ENCODE measurements at regions not wholly inside any gene's neighbourhood (a gene's known extent, or its start where the extent isn't known, plus 50 kb on each side); places are given as distances from the start of the nearest gene placed in this dataset.

DNA sequence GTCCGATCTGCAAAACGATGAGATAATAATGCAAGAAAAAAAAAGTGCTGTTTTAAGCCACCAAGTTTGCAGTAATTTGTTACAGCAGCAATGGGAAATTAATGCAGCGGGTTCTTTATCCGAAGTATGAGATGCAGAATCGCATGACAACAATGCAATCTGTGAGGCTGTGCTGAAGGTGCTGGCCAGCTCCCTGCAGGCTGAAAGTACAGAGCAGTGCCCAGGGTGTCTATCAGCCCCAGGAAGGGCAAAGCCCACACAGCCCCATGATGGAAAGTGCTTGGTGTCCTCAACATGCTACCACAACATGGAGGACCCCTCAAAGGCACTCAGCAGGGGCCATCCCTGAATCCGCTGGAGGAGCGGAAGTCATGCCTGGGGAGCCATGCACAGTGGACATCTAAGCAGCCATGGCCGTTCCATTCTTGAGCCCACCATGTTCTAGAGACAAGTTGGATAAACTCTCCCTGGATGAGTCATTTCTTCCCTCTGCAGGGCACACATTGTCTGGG lies 199.5 kb upstream of the PFKP start:
- DNase-seq (ENCODE audit: low read depth in 2 of 2, low spot score in 1 of 2), result no peak

DNA sequence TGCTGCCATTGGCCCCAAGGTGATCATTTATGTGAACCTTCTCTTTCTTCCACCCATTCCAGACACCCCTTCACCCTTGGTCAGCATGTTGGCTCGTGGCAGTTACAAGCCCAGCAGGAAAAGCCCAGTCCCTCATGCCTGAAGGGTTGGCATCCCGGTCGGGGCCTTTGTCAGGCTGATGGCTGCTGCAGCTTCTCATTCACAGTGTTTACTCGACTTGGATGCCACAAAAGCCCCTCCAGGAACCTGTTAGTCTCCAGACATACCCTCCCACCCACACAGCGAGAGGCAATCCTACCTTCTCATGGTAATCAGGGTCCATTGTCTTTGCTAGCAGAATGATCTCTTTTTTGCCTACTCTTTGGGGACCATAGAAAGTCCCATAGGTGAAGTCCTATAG lies 200.8 kb upstream of the PFKP start:
- no peak for DNase-seq (ENCODE audit: low read depth in 2 of 2, low spot score in 1 of 2)

DNA sequence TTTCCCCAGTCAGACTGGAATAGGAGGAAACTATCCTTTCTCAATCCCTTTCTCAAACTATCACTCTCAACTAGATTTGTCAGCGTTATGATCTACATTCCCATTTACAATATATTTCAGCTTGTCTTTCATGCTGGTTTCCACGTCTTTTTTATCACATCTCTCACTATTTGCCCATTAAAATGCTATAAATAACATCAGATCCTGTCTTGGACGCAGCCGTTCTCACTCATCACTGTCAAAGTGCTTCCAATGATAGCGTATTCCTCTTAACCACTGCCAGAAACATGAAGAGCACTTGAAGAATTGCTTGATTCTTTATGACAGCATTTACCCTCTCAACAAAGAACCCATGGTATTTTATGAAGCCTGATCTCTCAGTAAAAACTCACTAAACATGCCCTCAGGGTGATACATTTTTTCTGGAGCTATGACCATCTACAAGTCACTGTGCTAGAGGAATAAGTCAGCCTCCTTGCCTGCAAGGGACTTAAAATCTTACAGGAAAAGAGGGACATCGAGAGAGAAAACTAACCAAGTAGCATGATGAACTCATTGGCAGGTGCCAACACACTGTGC lies 205.6 kb upstream of the PFKP start:
- no peak for DNase-seq (ENCODE audit: low read depth in 2 of 2, low spot score in 1 of 2)

DNA sequence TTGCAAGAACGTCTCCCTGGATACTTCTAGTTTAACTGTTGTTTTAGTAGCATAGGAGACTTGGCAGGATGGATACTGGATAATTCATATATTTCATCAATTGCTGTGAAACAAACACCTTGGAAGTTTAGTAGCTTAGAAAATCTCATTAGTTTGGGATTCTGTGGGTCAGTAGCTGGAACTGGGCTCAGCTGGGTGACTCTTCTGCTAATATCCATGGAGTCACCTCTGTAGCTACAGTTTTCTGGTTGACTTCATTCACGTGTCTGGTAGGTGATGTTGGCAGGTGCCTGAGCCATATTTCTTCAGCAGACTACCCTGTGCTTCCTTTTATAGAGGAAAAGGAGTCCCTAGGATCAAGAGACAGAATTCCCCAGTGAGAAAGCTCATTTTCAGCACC lies 208.9 kb upstream of the PFKP start:
- DNase-seq (ENCODE audit: low read depth in 2 of 2, low spot score in 1 of 2), result no peak

DNA sequence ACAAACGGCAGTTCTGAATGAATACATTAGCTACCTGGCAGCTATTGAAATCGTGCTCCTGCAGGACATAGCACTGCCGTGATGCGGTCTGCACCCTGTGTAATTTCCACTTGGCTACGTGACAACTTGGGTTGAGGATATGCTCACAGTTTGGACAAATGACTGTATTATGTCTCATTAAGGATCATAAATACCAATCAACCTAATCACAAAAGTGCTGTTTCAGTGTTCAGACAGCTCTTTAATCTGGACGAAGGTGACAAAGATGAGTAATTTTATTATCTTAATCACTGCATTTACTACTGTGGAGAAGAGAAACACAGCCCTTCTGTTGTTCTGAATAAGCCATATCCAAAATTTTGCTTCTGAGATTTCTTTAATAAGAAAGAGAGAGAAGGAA lies 210.8 kb upstream of the PFKP start:
- no peak for DNase-seq (ENCODE audit: low read depth in 2 of 2, low spot score in 1 of 2)

DNA sequence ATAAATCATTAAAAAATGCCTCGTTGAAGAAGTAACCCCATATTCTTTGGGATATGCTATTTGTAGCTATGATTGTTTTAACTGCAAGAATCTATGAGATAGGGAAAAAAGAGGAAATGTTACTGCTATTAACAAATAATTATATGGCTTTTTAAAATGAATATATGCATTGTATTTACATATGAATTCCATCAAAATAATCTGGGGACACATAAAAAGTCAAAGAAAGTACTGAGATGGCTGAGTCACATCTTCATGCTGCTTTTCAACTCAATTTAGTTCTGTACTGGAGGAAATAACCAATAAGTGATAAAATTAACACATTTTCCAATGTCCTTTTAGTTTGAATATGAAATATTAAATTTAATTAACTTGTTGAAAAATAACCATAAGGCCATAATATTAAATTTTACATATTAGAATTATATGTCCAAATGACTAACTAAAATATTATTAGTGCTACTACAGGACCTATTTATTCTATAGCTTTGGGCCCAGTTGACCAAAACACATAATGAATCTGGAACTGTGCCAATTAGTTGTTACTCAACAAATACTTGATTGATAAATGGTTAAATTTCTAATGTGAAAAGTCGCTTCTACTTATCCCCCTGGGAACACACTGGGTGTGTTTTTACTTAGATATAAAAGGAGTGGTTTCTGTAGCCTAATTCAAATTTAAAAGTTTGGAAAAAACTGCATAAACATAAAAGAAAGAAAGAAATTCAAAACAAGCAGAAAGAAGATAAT lies 214.6 kb upstream of the PFKP start:
- no peak for DNase-seq (ENCODE audit: low read depth in 2 of 2, low spot score in 1 of 2)

DNA sequence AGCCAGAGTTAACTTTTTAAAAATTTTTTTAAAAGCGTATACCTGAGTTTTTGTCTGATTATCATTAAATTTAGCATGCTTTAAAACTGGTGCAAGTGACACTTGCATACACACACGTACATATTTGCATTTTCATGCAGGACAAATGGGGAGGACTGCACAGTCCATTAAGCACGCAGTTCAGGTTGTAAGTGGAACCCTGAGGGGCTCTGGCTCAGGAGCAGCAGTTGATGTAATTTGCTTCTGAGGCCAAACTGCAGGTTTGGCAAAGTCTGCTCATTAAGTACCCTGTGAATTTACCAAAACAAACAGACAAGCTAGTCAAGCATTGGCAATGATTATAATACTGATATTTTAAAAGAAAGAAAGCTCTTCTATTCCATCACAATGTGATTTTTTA lies 215.8 kb upstream of the PFKP start:
- DNase-seq (ENCODE audit: low read depth in 2 of 2, low spot score in 1 of 2), result no peak

DNA sequence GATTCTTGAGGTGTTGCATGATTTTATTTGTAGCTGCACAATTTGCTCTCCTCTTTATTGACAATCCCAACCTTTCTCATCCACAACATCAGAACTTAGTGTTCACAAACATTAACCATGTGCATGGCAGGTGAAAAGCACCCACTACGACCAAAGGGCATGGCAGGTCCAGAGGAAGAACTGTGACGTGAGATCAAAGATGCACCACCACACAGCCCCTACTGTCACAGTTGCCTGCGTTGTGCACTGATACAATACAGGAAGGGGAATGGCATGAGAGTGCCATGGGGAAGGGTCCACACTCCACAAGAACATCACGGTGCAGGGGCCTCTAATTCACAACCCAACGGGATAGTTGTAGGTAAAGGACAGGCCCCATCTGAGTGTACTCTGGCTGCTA lies 217.1 kb upstream of the PFKP start:
- DNase-seq (ENCODE audit: low read depth in 2 of 2, low spot score in 1 of 2), result no peak

DNA sequence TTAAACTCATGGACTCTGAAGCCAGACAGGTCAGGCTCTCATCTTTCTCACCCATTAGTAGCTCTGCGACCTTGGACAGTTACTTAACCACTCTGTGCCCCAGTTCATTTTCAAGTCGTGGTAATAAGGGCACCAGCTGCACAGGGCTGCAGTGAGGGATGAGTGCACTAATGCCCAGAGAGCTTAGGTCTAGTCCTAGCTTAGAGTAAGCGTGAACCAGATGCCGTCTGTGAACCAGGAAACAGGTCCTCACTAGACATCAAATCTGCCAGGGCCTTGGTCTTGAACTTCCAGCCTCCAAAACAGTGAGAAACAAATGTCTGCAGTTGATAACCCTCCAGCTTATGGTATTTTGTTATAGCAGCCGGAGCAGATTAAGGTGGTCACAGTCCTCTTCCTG lies 222.4 kb upstream of the PFKP start:
- no peak for DNase-seq (ENCODE audit: low read depth in 2 of 2, low spot score in 1 of 2)

DNA sequence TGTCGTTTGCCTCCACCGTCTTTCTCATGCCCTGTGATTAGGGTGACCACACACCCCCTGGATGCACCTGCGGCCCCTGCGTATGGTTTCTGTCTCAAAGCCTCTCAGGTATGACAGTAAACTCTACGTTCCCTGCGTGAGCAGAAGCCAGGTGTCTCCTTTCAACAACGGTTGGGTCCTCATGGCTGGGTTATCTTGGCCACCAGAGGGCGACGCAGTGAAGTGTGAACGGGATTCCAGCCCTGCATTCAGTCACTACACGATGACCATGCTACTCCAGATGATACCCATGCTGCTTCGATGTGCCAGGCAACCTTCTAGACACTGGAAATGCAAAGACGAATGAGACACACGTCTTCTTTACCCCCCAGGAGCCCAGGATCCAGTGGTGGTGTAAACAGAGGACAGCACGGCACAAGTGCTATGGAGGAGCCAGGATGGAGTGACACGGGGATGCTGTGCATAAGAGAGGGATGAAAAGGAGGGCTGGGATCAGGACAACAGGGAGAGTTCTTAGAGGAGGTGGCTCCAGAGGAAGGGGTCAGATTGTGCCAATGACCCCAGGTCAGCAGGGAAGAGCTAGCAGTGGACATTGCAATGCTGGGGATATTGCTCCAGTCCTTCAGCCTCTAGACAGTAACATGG lies 228.1 kb upstream of the PFKP start:
- no peak for DNase-seq (ENCODE audit: low read depth in 2 of 2, low spot score in 1 of 2)

DNA sequence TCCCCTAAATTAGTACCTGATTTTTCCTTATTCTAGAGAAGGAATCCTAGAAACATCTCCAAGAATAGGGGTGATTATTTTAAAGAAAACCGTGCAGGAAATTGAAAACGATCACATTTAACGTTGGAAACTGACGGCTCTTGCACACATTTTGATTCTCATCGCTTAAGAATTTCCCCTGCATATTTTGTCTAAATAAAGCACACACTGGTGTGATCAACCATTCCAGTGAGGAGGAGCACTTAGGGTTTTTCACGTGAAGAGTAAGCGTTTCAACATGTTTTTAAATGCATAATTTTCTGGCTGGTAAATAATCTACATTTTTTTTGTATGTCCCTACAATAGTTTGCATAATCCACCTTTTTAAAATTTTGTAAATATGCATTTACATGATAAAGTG lies 229.7 kb upstream of the PFKP start:
- DNase-seq (ENCODE audit: low read depth in 2 of 2, low spot score in 1 of 2), result no peak

DNA sequence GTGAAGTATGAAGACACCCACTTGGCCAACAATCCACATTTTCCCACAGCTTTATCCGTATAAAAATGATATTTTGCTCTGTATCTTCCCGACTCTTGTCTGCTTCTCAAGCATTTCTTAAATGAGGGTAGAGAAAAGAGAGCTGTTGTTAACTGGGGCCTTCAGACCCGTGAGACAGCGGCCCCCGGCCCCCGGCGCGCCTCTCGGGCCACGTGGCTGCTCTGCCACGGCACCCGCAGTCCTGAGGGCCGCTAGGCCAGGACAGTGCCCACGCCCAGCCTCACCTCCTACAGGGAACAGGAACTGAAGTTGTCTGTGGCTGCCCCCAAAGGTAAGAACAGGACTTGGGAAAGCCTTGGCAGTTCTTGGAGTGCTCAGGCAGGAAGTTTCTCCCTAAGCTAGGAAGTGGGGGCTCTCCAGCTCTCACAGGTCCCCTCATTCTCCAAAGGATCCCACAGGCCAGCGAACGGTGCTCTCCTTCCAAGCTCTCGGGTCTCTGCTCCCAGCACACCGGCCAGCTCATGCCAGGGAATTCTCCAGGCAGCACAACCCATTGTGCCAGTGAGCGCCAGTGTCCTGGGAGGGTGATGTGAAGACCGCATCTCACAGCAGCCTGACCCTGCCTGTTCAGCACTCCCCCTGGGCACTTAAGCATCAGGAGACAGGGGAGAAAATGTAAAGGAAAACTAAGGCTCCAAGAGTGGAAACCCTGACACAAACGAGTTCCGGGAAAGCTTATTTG lies 230.3 kb upstream of the PFKP start:
- no peak for DNase-seq (ENCODE audit: low read depth in 2 of 2, low spot score in 1 of 2)

DNA sequence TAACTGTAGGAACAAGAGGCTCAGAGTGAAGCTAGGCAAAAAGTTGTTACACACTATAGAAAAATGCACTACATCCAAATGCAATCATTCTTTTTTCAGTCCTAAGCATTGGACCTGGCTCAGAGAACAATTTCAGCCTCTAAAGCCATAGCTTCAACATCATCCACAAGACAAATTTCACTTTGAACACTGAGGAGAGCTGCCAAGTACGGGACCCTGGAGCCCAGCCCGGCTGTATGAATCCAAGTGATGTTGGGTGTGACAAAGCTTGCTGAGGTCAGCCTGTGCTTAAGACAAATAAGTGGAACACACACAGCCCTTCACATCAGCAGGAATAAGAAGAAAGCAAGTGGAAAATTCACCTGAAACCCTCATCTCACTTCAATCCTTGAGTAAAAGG lies 233.1 kb upstream of the PFKP start:
- DNase-seq (ENCODE audit: low read depth in 2 of 2, low spot score in 1 of 2), result no peak

DNA sequence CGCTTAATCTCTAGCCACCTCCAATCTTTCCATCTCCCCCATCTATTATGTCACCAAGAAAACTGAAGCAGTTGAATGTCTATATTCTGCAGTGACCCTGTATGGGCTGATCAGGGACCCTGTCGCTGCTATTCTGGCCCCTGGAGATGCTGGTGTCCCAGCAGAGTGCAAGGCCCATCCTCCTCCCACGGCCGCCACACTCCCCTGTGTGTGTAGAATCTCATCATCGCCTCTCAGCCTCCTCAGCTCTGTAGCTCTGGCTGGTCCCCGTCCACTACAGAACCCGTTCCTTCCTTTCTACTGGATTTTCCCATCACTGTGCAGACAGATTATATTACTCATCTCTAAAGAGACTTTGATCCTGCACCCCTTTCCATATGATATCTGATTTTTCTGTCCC lies 235.8 kb upstream of the PFKP start:
- DNase-seq (ENCODE audit: low read depth in 2 of 2, low spot score in 1 of 2), result no peak

DNA sequence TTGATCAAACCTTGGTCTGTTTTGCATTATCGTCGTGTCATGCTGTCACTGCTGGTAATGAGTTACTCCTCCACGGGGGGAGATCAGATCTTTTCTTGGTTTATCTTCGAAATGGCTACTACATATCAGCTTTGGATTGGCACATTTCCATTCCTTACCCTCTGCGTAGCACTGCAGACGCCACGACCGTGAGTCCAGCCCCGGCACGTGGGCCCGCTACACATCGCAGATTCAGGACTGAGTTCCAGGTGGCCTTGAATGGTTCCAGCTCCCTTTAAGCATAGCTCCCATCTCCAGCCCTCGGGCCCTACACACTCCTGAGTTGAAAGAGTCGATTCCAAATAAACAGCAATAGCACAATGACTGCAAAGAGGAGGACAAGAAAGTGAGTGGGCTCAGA lies 238.6 kb upstream of the PFKP start:
- DNase-seq (ENCODE audit: low read depth in 2 of 2, low spot score in 1 of 2), result no peak

DNA sequence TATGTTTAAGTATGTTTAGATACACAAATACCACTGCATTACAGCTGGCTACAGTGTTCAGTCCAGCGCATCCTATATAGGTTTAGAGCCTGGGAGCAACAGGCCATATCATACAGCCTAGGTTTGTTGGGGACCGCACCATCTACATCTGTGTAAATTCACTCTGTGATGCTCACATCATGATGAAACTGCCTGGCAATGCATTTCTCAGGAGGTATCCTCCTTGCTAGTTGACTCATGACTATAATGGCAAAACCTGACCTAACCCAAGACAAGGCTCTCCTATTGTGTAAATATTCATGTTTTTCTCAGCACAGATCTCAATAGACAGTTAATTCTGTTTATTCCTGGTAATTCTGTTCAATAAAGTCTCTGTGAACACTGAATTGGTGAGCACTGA lies 240.7 kb upstream of the PFKP start:
- DNase-seq (ENCODE audit: low read depth in 2 of 2, low spot score in 1 of 2), result no peak

DNA sequence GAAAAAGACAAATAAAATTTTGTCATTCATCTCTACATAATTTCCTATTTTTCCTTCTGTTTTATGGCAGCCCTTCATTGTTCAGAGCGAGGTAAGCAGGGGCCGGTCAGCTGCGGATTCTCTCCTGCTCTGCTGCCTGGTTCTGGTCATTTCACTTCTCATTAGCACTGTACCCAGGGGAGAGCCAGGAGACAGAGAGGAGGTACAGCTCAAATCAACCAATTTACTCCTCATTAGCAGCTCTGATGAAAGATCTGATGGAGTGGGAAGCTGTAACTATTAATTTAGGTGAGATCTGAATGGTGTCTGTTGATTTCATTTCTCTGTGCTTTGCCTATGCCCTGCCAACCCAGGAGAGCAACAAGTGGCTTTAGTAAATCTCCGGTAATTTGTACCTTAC lies 241.5 kb upstream of the PFKP start:
- DNase-seq (ENCODE audit: low read depth in 2 of 2, low spot score in 1 of 2), result no peak

DNA sequence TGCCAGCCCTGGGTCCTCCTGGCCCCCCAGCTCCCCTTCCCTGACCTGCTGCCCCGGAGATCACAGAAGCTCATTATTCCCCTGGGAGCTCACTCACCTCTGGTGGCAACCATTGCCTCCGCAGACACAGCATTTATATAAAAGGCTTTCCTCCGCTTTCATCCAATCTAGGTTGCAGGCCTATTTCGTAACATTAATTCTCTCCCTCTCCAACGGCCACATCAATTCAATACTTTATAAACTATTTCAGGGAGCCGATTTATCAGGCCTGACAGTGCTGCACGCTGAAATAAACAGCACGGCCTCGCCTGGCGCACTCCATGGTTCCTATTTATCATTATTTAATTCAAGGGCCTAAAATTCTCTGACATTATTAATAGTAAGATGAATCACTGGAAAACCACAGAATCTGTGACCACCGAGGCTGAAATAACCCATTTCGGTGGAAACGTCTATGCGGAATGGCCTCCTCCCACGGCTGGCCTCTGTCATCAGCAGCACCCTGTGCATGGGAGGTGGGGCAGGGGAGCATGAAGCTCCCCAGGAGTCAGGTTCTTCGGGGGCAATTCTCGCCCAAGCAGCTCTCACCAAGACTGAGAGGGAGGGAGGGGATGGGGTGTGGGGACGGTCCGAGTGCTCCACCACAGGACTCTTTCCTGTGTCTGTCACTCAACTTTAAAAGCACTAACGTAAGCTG lies 249.3 kb upstream of the PFKP start:
- no peak for DNase-seq (ENCODE audit: low read depth in 2 of 2, low spot score in 1 of 2)

DNA sequence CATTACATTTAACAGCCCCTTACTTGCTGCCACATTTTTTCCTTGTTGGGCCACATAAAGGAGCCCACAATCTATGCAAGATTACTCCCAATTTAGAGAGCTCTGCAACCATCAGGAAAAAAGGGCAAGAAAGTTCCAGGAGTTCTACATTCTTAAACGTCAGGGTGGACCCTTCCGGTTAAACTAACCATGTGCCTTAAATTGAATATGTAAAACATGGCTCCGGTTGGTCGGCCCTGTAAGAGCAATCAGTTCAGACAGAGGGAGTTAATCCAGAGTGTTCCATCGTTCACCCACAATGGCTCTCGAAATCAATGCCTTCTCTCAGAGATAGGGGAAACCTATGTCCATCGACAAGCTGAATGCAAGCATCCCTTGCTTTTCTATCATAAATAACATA lies 253.7 kb upstream of the PFKP start:
- DNase-seq (ENCODE audit: low read depth in 2 of 2, low spot score in 1 of 2), result no peak

DNA sequence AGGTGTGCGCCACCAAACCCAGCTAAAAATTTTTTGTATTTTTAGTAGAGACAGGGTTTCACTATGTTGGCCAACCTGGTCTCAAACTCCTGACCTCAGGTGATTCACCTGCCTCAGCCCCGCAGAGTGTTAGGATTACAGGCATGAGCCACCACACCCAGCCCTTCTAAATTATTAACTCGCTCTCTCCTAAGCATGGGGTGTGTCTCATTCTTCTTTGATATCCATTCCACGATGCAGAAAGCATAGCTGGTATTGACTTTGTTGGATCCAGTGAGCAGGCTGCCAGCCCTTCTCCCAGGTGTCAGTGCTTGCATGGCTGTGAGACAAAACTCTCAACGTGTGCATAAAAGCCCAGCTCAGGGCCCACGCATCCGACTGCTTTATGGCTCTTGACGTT lies 254.1 kb upstream of the PFKP start:
- DNase-seq (ENCODE audit: low read depth in 2 of 2, low spot score in 1 of 2), result no peak

DNA sequence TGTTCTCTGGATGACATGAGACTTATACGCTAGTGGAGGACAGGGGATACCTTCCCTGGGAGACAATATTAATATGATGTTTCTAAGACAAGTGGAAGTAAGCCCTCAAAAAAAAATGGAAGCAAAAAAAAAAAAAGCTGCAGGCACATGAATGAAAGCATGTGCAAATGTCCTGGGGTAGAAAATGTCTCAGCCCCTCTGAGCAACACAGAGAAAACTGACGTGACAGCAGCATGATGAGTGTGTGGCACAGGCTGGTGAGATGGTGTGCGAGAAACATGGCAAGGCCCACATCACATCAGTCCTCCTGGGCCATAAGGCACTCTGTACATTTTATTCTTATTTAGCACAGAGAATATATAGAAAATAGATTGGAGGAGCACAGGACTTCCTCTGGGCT lies 254.7 kb upstream of the PFKP start:
- DNase-seq (ENCODE audit: low read depth in 2 of 2, low spot score in 1 of 2), result no peak
